Globus pallidus (tissue), 1 donor: ENCODE measurements at regions not wholly inside any gene's neighbourhood (a gene's known extent, or its start where the extent isn't known, plus 50 kb on each side); places are given as distances from the start of the nearest gene placed in this dataset.
"Not testable (repeated sequence)": the region's sequence is repeated elsewhere in the genome, so short reads cannot be mapped to it uniquely, and the experiment has no call there.

Experiments used
- DNase-seq: peaks from one replicate; pipeline ENCODE4 v3.0.0-alpha.2; 2015; ENCODE audit warnings: low spot score

DNA sequence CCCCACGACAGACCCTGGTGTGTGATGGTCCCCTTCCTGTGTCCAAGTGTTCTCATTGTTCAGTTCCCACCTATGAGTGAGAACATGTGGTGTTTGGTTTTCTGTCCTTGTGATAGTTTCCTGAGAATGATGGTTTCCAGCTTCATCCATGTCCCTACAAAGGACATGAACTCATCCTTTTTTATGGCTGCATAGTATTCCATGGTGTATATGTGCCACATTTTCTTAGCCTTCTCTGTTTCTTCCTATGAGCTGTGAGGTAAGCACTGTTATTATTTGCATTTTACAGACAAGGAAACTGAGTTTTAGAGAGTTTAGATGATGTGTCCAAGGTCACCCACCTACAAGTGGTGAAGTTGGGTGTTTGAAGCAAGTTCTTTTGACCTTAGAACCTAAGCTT is 51.1 kb upstream of the BNC1 start:
- not testable (repeated sequence) for DNase-seq

DNA sequence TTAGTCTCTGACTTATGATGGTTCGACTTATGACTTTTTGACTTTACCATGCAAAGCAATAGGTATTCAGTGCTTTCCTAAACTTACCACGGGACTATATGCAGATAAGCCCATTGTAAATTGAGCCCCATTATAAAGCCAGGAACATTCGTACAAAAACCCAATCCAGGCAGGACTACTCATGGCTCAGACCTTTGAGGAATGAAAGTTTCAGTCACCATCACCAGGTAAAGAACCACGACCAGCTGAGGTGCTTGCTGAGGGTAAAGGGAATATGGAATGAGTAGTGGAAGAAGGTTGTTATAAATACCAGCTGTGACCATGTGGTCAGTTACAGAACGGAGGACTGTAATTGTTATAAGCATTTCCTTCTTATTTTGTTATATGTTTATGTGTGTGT is 54.9 kb upstream of the BNC1 start:
- DNase-seq: no peak

DNA sequence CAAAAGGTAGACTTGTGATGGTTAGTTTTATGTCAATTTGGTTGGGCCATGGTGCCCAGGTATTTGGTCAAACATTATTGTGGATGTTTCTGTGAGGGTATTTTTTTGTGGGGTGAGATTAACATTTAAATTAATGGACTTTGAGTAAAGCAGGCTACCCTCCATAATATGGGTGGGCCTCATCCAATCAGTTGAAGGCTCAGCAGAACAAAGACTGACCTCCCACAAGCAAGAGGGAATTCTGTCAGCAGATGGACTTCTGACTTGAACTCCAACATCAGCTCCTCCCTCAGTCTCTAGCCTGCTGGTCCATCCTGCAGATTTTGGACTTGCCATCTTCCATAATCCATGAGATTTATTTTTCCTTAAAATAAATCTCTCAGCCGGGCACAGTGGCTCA is 55.6 kb upstream of the BNC1 start:
- DNase-seq: no peak

DNA sequence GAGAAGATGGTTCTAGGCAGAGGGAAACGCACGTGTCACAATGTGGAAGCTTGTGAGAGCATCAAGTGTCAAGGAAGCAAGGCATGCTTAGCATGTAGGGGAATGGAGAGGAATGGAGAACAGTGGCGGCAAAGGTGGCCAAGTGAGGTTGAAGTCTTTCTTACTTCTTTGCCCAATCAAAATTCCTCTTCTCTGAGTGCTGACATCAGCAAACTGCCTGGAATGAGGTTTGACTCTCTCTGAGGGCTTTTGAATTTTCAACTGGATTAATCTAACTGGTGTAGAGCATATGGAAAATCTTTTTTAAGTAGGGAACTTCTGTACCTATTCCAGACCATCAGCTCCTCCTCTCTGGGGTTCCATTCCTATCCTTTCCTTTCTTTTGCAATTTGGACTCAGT is 61.9 kb upstream of the BNC1 start:
- DNase-seq: no peak

DNA sequence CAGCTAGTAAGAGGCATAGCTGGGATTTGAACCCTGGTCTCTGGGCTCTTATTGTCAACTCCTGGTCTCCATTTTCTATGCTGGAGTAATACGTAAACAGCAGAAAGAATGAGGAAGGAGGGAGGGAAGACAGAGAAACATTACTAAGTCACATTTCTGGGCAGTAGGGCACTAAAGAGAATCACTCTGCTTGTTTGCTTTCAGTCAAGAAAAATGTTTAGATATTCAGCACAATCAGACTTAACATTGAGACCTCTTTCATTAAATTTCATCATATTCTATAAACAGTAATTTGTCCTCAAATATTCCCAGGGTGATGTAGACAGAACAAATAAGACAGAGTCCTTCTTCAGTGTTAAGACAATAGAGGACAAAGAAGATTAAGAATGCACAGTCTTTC is 67.7 kb upstream of the BNC1 start:
- no peak for DNase-seq

DNA sequence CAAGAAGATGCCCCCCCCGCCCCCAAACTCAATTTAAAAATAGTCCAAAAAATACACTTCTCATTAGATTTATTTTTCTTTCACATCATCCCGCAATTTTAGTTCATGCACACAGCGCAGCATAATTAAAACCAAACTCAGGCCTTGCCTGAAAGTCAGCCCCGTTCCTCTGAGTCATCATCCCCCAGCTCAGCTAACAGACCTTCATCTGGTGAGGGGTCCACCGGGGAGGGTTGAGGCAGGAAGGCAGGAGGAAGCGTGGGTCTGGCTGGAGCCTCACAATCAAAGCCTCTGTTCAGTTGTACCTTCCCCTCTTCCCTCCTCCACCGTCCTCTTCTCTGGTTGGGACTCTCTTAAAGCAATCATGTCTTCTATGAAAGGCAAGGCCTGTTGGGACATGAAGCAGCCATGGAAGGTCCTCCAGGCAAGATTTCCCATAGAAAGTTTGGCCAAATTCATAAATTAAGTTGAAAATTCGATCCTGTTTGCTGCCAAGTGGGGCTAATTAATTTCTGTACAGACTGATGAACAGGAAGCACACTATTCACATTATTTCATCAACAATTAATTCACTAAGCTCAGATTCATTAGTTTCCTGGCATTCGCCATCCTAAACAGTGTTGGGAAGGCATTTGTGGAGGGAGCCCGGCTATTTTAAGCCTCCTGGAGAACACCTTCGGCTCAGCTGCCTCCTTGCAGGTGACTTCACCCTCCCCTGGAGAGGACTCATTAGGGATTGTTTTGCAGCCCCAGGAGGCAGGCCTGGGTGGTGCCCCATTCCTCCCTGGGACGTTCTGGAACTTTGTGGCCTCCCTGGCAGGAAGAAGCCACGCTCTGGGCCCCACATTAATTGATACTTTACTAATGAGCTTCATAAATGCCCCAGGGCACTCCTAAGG is 72.3 kb upstream of the BNC1 start:
- DNase-seq: no peak

DNA sequence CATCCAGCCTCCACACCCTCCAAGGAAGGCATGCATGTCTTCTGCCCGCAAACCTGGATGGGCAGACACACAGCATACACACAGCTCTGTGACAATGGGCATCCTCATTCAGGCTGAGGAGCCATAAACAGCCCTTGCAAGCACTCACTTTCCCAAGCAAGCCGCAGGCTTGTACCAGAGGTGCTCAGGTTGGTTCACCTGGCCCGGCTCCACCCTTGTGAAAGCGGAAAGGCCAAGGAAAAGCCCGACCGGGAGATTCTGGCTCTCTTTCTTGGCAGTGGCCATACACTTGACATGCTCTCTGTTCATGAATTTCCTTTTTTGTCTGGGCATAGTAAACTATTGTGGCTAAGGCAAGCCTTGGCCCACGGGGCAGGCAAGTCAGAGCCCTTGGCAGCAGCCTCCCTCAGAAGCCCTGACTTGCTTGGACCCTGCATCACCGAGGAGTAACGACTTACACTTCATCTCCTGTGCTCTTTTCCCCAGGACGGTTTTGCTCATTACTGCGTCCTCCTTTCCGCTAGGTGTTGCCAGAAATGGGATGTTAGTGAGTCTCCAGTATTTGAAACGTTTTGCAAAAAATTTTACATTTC is 74.6 kb upstream of the BNC1 start:
- no peak for DNase-seq

DNA sequence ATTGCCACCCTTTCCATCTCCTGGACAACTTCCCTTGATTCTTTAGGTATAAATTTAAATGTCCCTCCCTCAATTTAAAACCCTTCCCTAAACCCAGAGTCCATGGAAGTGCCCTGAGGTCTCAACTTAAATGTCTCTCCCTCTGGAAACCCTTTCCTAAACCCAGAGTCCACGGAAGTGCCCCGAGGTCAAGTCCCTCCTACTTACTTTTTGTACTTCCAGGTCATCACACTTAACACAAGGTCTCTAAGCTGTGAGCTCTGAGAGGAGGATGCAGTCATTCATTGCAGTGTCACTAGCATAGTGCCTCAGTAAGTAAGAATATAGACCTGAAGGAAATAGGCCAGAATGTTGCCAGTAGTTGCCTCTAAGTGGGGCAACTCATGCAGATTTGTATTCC is 78.2 kb upstream of the BNC1 start:
- DNase-seq: no peak

DNA sequence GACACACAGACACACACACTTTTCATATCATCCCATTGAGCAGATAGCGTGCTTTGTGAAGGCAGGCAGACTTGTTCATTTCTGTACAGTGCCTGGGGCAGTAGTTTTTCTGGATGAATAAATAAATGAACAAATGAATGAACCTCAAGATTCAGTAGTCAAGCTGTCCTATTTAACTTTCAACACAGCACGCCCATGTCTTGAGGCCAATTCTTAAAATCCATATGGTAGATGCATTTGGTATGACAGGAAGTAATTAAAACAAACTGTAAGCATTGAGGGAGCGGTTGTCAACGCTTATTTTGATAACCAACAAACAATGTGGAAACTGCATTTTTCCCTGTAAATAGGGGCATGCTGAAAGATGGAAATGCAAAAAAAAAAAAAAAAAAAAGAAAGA is 80.0 kb upstream of the BNC1 start:
- no peak for DNase-seq

DNA sequence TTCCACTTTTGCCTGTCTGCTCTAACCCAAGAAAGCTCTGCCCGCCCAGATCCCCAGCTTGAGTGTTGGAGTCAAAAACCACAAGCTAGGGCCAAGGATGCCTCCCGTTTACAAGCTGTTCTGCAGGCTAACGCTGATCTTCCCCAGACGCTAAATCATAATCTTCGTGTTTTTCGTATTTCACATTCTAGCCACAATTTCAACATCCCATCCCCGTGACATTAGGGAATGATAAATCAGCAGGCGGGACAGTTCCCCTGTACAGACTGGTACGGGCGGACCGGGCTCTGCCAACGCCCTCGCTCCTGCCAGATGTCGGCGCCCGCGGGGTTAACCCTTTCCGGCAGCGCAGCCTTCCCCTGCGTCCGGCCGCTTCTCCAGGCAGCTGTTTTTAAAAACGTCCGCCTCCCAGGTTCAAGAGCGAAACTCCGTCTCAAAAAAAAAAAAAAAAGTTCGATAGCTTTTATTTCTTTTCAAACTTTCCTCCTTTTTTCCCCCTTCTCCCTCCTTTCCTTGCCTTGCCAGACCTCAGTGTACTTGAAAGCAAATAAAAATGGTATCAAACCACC is 81.0 kb upstream of the BNC1 start:
- peak; percentile 83 for DNase-seq

DNA sequence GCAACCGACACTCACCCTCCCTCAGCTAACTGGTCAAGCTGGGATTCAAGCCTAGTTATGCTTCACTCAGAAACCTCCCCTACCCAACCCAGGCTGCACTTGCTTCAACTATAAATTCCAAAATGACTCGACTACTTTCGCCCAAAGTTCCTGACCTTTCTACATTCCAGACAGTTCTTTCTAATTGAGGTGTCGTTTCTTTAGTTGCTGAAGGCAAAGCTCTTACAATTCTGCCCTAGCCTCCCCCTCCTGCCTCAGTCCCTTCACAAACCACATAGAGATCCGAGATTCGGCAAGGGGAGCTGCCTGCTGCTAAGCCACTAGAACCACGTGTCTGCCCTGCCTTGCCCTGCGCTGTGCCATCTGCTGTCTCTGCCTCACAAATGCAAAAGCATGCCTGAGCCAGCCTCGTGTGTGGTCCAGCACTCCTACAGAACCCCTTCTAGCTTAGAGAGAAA is 74.7 kb upstream of the SH3GL3 start:
- DNase-seq: no peak

DNA sequence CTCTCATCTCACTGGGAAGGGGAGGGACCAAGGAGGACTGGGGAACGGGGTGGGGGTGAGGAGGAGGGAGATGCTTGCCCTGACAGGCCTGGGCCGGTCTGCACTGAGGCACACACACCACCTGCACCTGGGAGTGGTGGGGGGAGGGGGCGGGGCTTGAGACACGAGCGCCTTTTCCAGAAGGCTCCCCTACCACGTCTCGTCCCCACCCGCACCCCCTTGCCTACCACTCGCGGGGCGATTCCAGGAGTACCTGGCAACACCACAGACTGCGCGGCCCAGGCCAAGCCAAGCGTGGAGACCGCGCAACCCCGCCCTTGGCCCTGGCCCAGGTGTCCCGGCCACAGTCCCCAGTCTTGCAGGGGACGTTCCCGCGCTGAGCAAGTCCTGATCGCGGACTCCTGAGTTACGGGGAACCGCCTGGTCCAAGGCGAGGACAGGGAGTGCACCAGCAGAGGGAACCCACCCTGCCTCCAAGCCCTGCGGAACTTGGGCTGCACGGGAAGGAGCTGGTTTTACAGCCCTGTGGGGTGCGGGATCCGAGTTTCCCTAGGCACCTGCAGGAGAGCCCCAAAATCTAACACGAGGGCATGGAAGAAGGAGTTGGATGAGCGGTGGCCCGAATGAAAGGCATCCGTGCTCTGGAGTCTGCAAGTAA is 68.1 kb upstream of the SH3GL3 start:
- DNase-seq: no peak

DNA sequence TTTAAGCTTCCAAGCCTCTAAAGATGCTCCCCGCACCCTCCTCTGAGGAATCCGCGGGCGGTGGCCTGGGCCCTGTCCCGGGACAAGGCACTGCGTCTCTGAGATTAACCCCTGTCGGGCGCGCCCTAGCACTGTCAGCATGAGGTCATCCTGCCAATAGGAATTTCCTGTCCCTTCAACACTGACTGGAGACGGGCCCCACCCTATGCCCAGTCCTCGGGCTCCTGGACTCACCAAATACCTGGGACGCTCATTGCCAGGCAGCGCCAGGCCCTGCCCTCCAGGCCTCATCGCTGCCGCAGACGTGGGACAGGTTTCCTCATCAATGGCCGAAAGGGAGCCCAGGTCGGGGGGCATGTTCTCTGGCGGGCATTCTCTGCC is 67.6 kb upstream of the SH3GL3 start:
- DNase-seq: no peak

DNA sequence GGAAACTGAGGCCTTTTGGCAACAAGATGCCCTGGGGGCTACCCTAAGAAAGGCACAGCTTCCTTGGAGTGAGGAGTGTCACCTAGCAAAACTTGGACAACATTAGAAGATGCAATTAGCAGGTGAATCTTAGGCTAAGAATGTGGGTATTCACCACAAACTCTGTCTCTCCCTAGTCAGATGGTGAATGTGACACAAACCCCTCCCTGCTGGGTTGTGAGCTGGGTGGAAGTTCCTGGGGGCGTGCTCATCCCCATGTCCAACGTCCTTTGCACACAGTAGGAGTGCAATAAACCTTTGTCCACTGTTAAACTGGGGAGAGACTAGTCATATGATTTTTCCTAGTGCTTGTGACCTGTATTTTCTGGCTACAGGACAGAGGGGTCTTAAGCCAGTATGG is 67.1 kb upstream of the SH3GL3 start:
- no peak for DNase-seq

DNA sequence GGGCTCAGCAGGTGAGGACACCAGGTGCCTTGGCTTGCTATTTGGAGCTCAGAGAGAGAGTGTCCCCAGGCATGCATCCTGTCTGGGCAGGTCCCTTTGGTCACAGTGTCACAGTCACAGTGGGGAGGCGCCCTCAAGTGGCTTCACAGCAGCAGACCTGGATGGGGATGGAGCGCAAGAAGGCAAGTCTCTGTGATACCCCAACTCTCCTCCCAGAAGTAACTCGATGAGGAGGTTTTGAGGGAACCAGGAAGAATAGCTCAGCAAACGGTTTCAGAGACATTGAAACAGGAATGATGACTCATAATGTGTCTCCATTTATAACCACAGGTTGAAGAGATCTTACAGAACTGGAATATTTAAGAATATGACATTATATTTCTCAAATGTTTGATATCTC is 66.5 kb upstream of the SH3GL3 start:
- no peak for DNase-seq

DNA sequence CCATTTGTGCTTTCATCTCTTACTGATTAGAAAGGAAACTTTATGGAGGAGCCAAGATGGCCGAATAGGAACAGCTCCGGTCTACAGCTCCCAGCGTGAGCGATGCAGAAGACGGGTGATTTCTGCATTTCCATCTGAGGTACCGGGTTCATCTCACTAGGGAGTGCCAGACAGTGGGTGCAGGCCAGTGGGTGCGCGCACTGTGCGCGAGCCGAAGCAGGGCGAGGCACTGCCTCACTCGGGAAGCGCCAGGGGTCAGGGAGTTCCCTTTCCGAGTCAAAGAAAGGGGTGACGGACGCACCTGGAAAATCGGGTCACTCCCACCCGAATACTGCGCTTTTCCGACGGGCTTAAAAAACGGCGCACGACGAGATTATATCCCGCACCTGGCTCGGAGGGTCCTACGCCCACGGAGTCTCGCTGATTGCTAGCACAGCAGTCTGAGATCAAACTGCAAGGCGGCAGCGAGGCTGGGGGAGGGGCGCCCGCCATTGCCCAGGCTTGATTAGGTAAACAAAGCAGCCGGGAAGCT is 63.5 kb upstream of the SH3GL3 start:
- not testable (repeated sequence) for DNase-seq

DNA sequence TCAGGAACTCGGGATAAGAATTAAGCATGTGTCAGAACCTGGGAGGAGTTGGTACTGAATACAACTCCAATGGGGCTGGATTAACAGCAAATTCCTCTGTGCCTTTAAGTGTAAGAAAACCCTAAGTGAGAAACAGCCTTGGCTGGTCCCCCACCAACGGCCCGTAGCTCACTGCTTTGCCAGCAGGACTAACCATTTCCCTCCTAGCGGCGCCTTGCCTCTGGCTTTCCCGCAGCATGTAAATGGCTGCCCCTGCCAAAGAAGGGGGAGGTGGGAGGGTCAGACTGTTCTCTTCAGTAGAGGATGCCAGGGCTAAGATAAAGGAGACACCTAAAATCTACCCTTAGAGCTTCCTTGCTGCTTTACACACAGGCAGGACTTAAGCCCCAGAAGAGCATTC is 51.0 kb upstream of the SH3GL3 start:
- DNase-seq: no peak
